Muscle layer of colon (tissue), 2 donors: ENCODE measurements at regions not wholly inside any gene's neighbourhood (a gene's known extent, or its start where the extent isn't known, plus 50 kb on each side); places are given as distances from the start of the nearest gene placed in this dataset.

Experiments
- H3K27ac ChIP-seq: one replicate; pipeline ENCODE4 v1.7.0; 2013; ENCODE audit warnings: low read depth, mild to moderate bottlenecking, low read length, moderate library complexity
- H3K27me3 ChIP-seq, 2 donors: one replicate each; pipeline ENCODE4 v1.7.0; 2013; ENCODE audit warnings: low read length in 2 of 2, mild to moderate bottlenecking in 2 of 2; ENCODE audit not compliant: insufficient read depth in 2 of 2, control insufficient read depth in 1 of 2
- H3K36me3 ChIP-seq: one replicate; pipeline ENCODE4 v1.7.0; 2013; ENCODE audit warnings: mild to moderate bottlenecking, low read length; ENCODE audit not compliant: insufficient read depth
- H3K4me1 ChIP-seq: one replicate; pipeline ENCODE4 v1.7.0; 2013; ENCODE audit warnings: mild to moderate bottlenecking, low read length; ENCODE audit not compliant: insufficient read depth
- H3K4me3 ChIP-seq, 2 donors: one replicate each; pipeline ENCODE4 v1.7.0; 2013; ENCODE audit warnings: low read length in 2 of 2, low read depth in 1 of 2, mild to moderate bottlenecking in 1 of 2, moderate library complexity in 1 of 2
- H3K9ac ChIP-seq: one replicate; pipeline ENCODE4 v1.7.0; 2013; ENCODE audit warnings: low read length
- H3K9me3 ChIP-seq: one replicate; pipeline ENCODE4 v1.7.0; 2013; ENCODE audit warnings: mild to moderate bottlenecking, low read length
- donor health status: abdominal sarcoma.
- donor health status: Adenocarcinoma of cecum.

DNA sequence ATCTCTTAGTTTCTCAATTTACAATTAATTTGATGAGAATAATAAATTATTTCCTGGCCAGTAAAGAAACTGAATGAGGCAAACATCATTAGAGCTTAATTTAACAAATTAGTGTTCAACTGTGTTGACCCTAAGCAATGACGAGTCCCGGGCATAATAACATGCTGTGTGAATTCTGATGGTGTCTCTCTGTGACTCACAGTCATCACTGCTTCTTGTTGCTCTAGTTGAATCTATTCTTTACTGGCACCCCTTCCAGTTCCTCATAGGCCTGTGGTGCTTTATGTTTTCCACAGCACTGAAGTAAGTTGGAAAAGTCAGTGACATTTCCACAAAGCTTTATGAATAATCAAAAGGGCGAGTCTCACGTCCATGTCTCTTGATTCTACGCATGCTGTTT, 57.7 kb upstream of the SLC7A11 start:
- Histone ChIP-seq H3K27me3 (no peaks in the 10 kb centered on the region), H3K4me3 (no peak overlapping the region), H3K36me3 (no peaks in the 10 kb centered on the region), H3K27ac (no peak overlapping the region), H3K9me3 (no peaks in the 10 kb centered on the region), H3K4me1 (no peaks in the 10 kb centered on the region), H3K9ac (no peak overlapping the region)

- H3K4me3 ChIP-seq, result no peak overlapping the region
- H3K4me1 ChIP-seq, result no peaks in the 10 kb centered on the region
- H3K9me3 ChIP-seq, result no peaks in the 10 kb centered on the region
- H3K9ac ChIP-seq, result no peak overlapping the region
- H3K27me3 ChIP-seq, result no peaks in the 10 kb centered on the region
- no peak overlapping the region for H3K27ac ChIP-seq
- H3K36me3 ChIP-seq, result no peaks in the 10 kb centered on the region
Measured at GRCh38 chr4:138298866-138299265, 56.7 kb upstream of the SLC7A11 start.

GRCh38 chr4:138298431-138298830, 56.3 kb upstream of the SLC7A11 start:
- no peaks in the 10 kb centered on the region for H3K9me3 ChIP-seq

DNA sequence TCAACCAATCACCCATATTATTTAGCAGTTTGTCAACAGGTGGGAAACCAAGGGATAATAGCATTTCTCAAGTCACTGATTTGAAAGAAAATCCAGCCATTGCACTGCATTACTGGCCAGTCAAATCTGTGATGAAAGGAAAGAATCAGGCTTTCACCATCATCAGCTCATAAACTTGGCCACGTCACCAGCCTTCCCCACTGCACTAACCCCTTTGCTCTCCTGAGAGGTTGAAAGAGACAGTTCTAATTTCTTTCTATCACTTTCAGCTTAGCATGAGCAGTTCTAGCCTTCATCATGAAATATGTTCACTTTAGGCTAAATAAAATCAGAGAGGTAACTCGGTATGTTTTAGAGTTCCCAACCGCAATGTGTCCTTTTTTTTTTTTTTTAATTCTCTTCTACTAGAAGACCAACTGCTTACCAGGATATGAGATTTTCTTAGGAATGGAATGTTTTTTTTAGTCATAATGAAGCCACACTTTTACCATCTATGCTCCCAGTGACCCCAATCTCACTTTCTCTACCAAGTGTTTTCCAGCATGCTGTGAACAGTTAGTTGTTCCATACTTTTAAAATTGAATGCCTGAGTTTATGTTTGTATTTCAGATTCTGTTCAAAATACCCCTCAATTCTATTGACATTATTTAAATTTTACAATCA, 55.7 kb upstream of the SLC7A11 start:
- H3K4me1 ChIP-seq, result no peaks in the 10 kb centered on the region
- H3K27me3 ChIP-seq, result no peaks in the 10 kb centered on the region
- no peaks in the 10 kb centered on the region for H3K36me3 ChIP-seq
- H3K9me3 ChIP-seq, result no peaks in the 10 kb centered on the region
- no peak overlapping the region for H3K27ac ChIP-seq
- no peak overlapping the region for H3K9ac ChIP-seq
- no peak overlapping the region for H3K4me3 ChIP-seq

More at GRCh38 chr4:138298431-138298830, 56.3 kb upstream of the SLC7A11 start:
- Histone ChIP-seq H3K27ac (no peak overlapping the region), H3K4me1 (no peaks in the 10 kb centered on the region), H3K9ac (no peak overlapping the region), H3K27me3 (no peaks in the 10 kb centered on the region), H3K36me3 (no peaks in the 10 kb centered on the region), H3K4me3 (no peak overlapping the region)

DNA sequence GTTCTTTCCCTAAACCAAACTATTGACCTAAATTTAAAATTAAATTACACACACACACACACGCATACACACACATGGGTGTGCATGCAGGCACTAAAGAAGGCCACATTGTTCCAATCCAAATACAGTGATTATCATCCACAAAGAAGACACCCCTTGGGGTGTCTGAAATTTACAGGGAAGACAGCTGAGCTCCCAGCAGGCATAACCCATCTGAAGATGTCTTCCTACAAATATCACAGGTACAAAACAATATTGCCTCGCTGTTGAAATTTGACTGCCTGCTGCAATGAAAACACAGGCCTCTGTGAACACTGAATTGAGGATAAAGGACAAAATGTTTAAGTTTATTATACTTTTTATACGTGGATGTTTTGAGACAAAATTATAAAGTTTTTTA, 50.2 kb upstream of the SLC7A11 start:
- Histone ChIP-seq H3K36me3 (no peaks in the 10 kb centered on the region), H3K27ac (no peak overlapping the region), H3K27me3 (no peaks in the 10 kb centered on the region), H3K9me3 (no peaks in the 10 kb centered on the region), H3K4me3 (no peak overlapping the region), H3K9ac (no peak overlapping the region), H3K4me1 (no peaks in the 10 kb centered on the region)
